ENCODE measurements at regions not wholly inside any gene's neighbourhood (a gene's known extent, or its start where the extent isn't known, plus 50 kb on each side); places are given as distances from the start of the nearest gene placed in this dataset.

- Histone ChIP-seq H3K27me3 (no peaks in the 10 kb centered on the region), H3K36me3 (replicated peaks in 1 of 2; ENCODE audit: insufficient read depth in 1 of 2, low read depth in 2 of 2) (no peaks in the 10 kb centered on the region), H3K9me3 (no peaks in the 10 kb centered on the region), H3K4me3 (no peak overlapping the region), H3K27ac (no peak overlapping the region), H3K4me1 (peaks cover 7% of the 10 kb centered on the region)
- DNase-seq = no peak
- no peak for ATAC-seq
- WGBS, 2 donors = 81 to 85% methylated on average over 9 of the region's 9 CpGs
- intact Hi-C loops (cut with DNase I) = no loop called here
- no peak for TF ChIP-seq POLR2A (IDR thresholded peaks at IDR 0.05)
- no peak for TF ChIP-seq CTCF (IDR thresholded peaks at IDR 0.05)
Observed at GRCh38 chr9:87085521-87085920, 138.2 kb upstream of the GAS1 start.

GRCh38 chr9:87086221-87086818 lies 139.0 kb upstream of the GAS1 start:
- TF ChIP-seq CTCF (IDR thresholded peaks at IDR 0.05) = no peak
- no peak for TF ChIP-seq POLR2A (IDR thresholded peaks at IDR 0.05)
- intact Hi-C loops (cut with DNase I) = no loop called here
- H3K27me3 ChIP-seq = no peaks in the 10 kb centered on the region
- H3K9me3 ChIP-seq = no peaks in the 10 kb centered on the region
- no peaks in the 10 kb centered on the region for H3K36me3 ChIP-seq (replicated peaks in 1 of 2; ENCODE audit: insufficient read depth in 1 of 2, low read depth in 2 of 2)
- H3K4me1 ChIP-seq = peaks cover 7% of the 10 kb centered on the region
- 75 to 81% methylated on average over 8 of the region's 8 CpGs for WGBS, 2 donors
- no peak overlapping the region for H3K4me3 ChIP-seq
- ATAC-seq (no peak), DNase-seq (no peak)
- H3K27ac ChIP-seq = no peak overlapping the region

DNA sequence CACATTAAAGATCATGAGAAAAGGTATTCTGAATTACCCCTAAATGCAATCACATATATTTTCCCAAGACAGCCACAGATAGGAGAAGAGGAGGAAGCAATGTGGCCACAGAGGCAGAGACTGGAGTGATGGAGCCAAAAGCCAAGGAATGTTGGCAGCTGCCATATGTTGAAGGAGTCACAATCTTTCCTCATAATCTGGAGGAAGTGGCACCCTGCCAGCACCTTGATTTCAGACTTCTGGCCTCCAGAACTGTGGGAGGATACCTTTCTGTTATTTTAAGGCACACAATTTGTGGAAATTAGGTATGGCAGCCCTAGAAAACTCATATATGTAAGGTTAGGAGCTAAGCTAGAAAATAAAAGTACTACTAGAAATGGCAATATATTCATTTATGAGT lies 139.9 kb upstream of the GAS1 start:
- Histone ChIP-seq H3K9me3 (no peaks in the 10 kb centered on the region), H3K27ac (no peak overlapping the region), H3K4me3 (no peak overlapping the region), H3K4me1 (peaks cover 7% of the 10 kb centered on the region), H3K36me3 (replicated peaks in 1 of 2; ENCODE audit: insufficient read depth in 1 of 2, low read depth in 2 of 2) (no peaks in the 10 kb centered on the region), H3K27me3 (no peaks in the 10 kb centered on the region)
- no peak for ATAC-seq
- no peak for TF ChIP-seq POLR2A (IDR thresholded peaks at IDR 0.05)
- TF ChIP-seq CTCF (IDR thresholded peaks at IDR 0.05) = no peak
- intact Hi-C loops (cut with DNase I) = no loop called here
- no peak for DNase-seq

DNA sequence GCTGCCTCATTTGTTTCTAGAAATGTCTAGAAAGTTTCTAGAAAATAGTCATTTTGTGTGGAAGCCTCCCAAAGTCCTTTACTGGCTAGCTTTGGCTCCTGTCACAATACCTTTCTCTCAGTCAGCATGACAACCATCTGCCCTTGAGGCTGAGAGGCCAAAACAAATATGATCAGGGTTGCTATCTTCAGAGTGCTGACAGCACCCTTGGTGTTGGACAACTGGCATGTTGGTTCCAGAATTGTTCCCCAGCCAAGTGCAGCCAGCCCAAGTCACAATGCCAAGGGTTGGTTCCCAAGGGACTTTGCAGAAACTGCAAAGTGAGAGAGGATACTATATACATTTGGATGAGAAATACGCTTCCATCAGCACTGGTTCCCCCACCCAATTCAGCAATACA lies 140.9 kb upstream of the GAS1 start:
- intact Hi-C loops (cut with DNase I) = no loop called here
- WGBS, 2 donors = 58 to 79% methylated on average over 1 of the region's 1 CpG
- Histone ChIP-seq H3K27ac (no peak overlapping the region), H3K4me3 (no peak overlapping the region), H3K27me3 (no peaks in the 10 kb centered on the region), H3K36me3 (replicated peaks in 1 of 2; ENCODE audit: insufficient read depth in 1 of 2, low read depth in 2 of 2) (no peaks in the 10 kb centered on the region), H3K9me3 (no peaks in the 10 kb centered on the region), H3K4me1 (peaks cover 7% of the 10 kb centered on the region)
- TF ChIP-seq POLR2A (IDR thresholded peaks at IDR 0.05) (no peak), CTCF (IDR thresholded peaks at IDR 0.05) (no peak)
- peak; percentile 48 for ATAC-seq
- DNase-seq = no peak

GRCh38 chr9:87088621-87089365 lies 141.5 kb upstream of the GAS1 start:
- no peak for DNase-seq
- Histone ChIP-seq H3K4me3 (no peak overlapping the region), H3K36me3 (replicated peaks in 1 of 2; ENCODE audit: insufficient read depth in 1 of 2, low read depth in 2 of 2) (no peaks in the 10 kb centered on the region), H3K9me3 (no peaks in the 10 kb centered on the region), H3K27me3 (no peaks in the 10 kb centered on the region), H3K4me1 (peaks cover 7% of the 10 kb centered on the region), H3K27ac (no peak overlapping the region)
- no peak for TF ChIP-seq POLR2A (IDR thresholded peaks at IDR 0.05)
- TF ChIP-seq CTCF (IDR thresholded peaks at IDR 0.05) = no peak
- WGBS, 2 donors = 59 to 62% methylated on average over 5 of the region's 5 CpGs
- ATAC-seq = no peak
- intact Hi-C loops (cut with DNase I) = no loop called here
